Transverse colon (tissue), 4 donors: ENCODE measurements at regions not wholly inside any gene's neighbourhood (a gene's known extent, or its start where the extent isn't known, plus 50 kb on each side); places are given as distances from the start of the nearest gene placed in this dataset.

Experiments
- CTCF ChIP-seq, 5 experiments: fragments of 200-600 bp in 3 of 5; fragments of 450-650 bp in 2 of 5; sonication (generic) in 3 of 5; IDR thresholded peaks; 1 replicate in 2 of 5; 2 replicates in 3 of 5; pipeline ENCODE4 v1.5.1; 2016 to 2017; ENCODE audit warnings: antibody characterized with exemption in 5 of 5, inconsistent platforms in 3 of 5, mild to moderate bottlenecking in 2 of 5, moderate library complexity in 1 of 5
- POLR2A ChIP-seq: fragments of 450-650 bp; IDR thresholded peaks from one replicate; pipeline ENCODE4 v1.6.1; 2016; ENCODE audit warnings: antibody characterized with exemption, mild to moderate bottlenecking, moderate library complexity
- POLR2AphosphoS5 ChIP-seq, 3 donors: sonication (generic); formaldehyde crosslinking; IDR thresholded peaks; one replicate each; pipeline ENCODE4 v1.6.1; 2016; ENCODE audit warnings: antibody characterized with exemption in 3 of 3

GRCh38 chr1:60823151-60823550, 259.2 kb upstream of the NFIA start:
- TF ChIP-seq POLR2A (no peak), CTCF (IDR thresholded peaks at IDR 0.05) (no peak), POLR2AphosphoS5 (IDR thresholded peaks at IDR 0.05) (no peak)
